SU-DHL-6 (cell line): ENCODE measurements at regions not wholly inside any gene's neighbourhood (a gene's known extent, or its start where the extent isn't known, plus 50 kb on each side); places are given as distances from the start of the nearest gene placed in this dataset.

Experiments used
- EZH2phosphoT487 ChIP-seq: fragments of 200-600 bp; sonication (generic), shearing (Covaris generic); conservative IDR thresholded peaks from 2 replicates; pipeline ENCODE4 v1.6.1; 2018; ENCODE audit warnings: mild to moderate bottlenecking, antibody characterized with exemption, low read length, moderate library complexity, mixed read lengths
- TF ChIP-seq, protein P1 (sequence below): fragments of 200-600 bp; sonication (generic); IDR thresholded peaks from one replicate; pipeline ENCODE4 v1.5.1; 2017; ENCODE audit warnings: antibody characterized with exemption, mild to moderate bottlenecking, low read length, moderate library complexity; ENCODE audit not compliant: insufficient read depth, poor library complexity, severe bottlenecking

DNA sequence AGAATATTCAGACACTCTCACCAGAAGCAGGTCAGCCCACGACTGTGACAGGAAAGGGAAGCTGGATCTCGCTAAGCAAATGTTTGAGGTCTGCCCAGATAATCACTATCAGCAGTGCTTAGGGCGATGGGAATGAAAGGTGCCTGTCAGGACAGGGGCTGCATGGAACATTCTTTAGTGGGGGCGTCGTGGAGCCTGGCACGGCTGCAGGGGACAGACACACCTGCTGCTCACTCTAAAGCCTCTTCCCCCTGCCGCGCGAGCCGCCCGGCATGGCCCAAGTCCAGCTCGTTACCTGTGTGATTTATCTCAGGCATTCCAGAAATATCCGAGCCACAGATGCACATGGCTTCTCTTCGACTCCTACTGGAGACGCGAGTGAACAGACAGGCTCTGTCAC, 235.5 kb downstream of the GLRX3 start:
- TF ChIP-seq, protein P1, sequence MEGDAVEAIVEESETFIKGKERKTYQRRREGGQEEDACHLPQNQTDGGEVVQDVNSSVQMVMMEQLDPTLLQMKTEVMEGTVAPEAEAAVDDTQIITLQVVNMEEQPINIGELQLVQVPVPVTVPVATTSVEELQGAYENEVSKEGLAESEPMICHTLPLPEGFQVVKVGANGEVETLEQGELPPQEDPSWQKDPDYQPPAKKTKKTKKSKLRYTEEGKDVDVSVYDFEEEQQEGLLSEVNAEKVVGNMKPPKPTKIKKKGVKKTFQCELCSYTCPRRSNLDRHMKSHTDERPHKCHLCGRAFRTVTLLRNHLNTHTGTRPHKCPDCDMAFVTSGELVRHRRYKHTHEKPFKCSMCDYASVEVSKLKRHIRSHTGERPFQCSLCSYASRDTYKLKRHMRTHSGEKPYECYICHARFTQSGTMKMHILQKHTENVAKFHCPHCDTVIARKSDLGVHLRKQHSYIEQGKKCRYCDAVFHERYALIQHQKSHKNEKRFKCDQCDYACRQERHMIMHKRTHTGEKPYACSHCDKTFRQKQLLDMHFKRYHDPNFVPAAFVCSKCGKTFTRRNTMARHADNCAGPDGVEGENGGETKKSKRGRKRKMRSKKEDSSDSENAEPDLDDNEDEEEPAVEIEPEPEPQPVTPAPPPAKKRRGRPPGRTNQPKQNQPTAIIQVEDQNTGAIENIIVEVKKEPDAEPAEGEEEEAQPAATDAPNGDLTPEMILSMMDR = no peak
- no peak for TF ChIP-seq EZH2phosphoT487
